Common myeloid progenitor, CD34-positive (primary cell): ENCODE measurements at regions not wholly inside any gene's neighbourhood (a gene's known extent, or its start where the extent isn't known, plus 50 kb on each side); places are given as distances from the start of the nearest gene placed in this dataset.

Experiments
- CTCF ChIA-PET: fragments of 350-600 bp; sonication (Branson Sonifier 250); formaldehyde crosslinking; loops from one replicate; lab custom pipeline; 2021; ENCODE audit warnings: antibody characterized with exemption; lab: Charles Lee
- POLR2A ChIA-PET: fragments of 350-600 bp; sonication (Branson Sonifier 250); formaldehyde crosslinking; loops from one replicate; lab custom pipeline; 2021; ENCODE audit warnings: antibody characterized with exemption; lab: Charles Lee
- DNase-seq, 3 donors: peaks; one replicate each; pipeline versions ENCODE4 v3.0.0 to v3.0.0-alpha.2; 2013
- H3K27ac ChIP-seq, 2 experiments: 1 replicate in 1 of 2; 2 replicates in 1 of 2; pipeline ENCODE4 v1.7.0; 2013; ENCODE audit warnings: inconsistent platforms in 2 of 2, low read length in 2 of 2, mild to moderate bottlenecking in 2 of 2, low read depth in 1 of 2, moderate library complexity in 1 of 2; ENCODE audit not compliant: severe bottlenecking in 2 of 2, insufficient read depth in 1 of 2, poor library complexity in 1 of 2
- H3K27me3 ChIP-seq, 5 experiments: replicated peaks in 2 of 5; 1 replicate in 3 of 5; 2 replicates in 2 of 5; pipeline versions ENCODE4 v1.6.1 to v1.7.0; 2013; ENCODE audit warnings: low read length in 4 of 5, mild to moderate bottlenecking in 2 of 5, moderate library complexity in 2 of 5, inconsistent platforms in 1 of 5; ENCODE audit not compliant: insufficient read depth in 5 of 5, control insufficient read depth in 4 of 5
- H3K36me3 ChIP-seq, 4 experiments: 1 replicate in 2 of 4; 2 replicates in 2 of 4; pipeline versions ENCODE4 v1.6.1 to v1.7.0; 2013; ENCODE audit warnings: low read length in 3 of 4, control low read depth in 1 of 4, mild to moderate bottlenecking in 1 of 4; ENCODE audit not compliant: control insufficient read depth in 4 of 4, insufficient read depth in 4 of 4
- H3K4me1 ChIP-seq, 4 experiments: 1 replicate in 3 of 4; 2 replicates in 1 of 4; pipeline versions ENCODE4 v1.6.1 to v1.7.1; 2013; ENCODE audit warnings: low read length in 3 of 4, mild to moderate bottlenecking in 3 of 4, control low read depth in 1 of 4, inconsistent platforms in 1 of 4, moderate library complexity in 1 of 4; ENCODE audit not compliant: control insufficient read depth in 4 of 4, insufficient read depth in 4 of 4; ENCODE audit errors: control extremely low read depth in 1 of 4
- H3K4me3 ChIP-seq, 7 experiments: 1 replicate in 4 of 7; 2 replicates in 3 of 7; pipeline versions ENCODE4 v1.5.1 to v1.7.0; 2013; ENCODE audit warnings: mild to moderate bottlenecking in 7 of 7, low read length in 6 of 7, moderate library complexity in 6 of 7, inconsistent platforms in 2 of 7, low read depth in 2 of 7, control low read depth in 1 of 7; ENCODE audit not compliant: insufficient read depth in 4 of 7, control insufficient read depth in 1 of 7; ENCODE audit errors: extremely low read depth in 1 of 7
- H3K9me3 ChIP-seq, 5 experiments: 1 replicate in 4 of 5; 2 replicates in 1 of 5; pipeline versions ENCODE4 v1.6.1 to v1.7.1; 2013; ENCODE audit warnings: low read length in 4 of 5, mild to moderate bottlenecking in 2 of 5, inconsistent platforms in 1 of 5, low read depth in 1 of 5, moderate library complexity in 1 of 5; ENCODE audit not compliant: control insufficient read depth in 4 of 5, insufficient read depth in 2 of 5; ENCODE audit errors: control extremely low read depth in 1 of 5
- WGBS: methylation state at CpG from one replicate; pipeline ENCODE4 v1.1.5; 2013; ENCODE audit not compliant: insufficient coverage; 5-methylcytosine and 5-hydroxymethylcytosine counted together

GRCh38 chr3:117114517-117115265 lies 405.1 kb downstream of the TUSC7 start:
- H3K4me1 ChIP-seq, result no peaks in the 10 kb centered on the region
- WGBS, result 95% methylated on average over 4 of the region's 5 CpGs
- no peak overlapping the region for H3K4me3 ChIP-seq
- H3K9me3 ChIP-seq, result no peaks in the 10 kb centered on the region
- H3K27me3 ChIP-seq, result peaks cover 0 to 2% (median 0%) of the 10 kb centered on the region in 5 experiments
- CTCF ChIA-PET, result no interaction called here
- DNase-seq, result no peak
- H3K27ac ChIP-seq, result no peak overlapping the region
- POLR2A ChIA-PET, result no interaction called here
- no peaks in the 10 kb centered on the region for H3K36me3 ChIP-seq

GRCh38 chr3:117117188-117117936 lies 407.8 kb downstream of the TUSC7 start:
- ChIA-PET POLR2A (no interaction called here), CTCF (no interaction called here)
- Histone ChIP-seq H3K4me1 (no peaks in the 10 kb centered on the region), H3K9me3 (no peaks in the 10 kb centered on the region), H3K4me3 (no peak overlapping the region), H3K27me3 (peaks cover 0 to 4% (median 0%) of the 10 kb centered on the region in 5 experiments), H3K36me3 (no peaks in the 10 kb centered on the region), H3K27ac (no peak overlapping the region)
- DNase-seq, result no peak
- WGBS, result no CpG with 5 or more reads among the region's 2 CpGs

- no peaks in the 10 kb centered on the region for H3K4me1 ChIP-seq
- ChIA-PET POLR2A (no interaction called here), CTCF (no interaction called here)
- no peak for DNase-seq
- no peaks in the 10 kb centered on the region for H3K9me3 ChIP-seq
- WGBS, result 100% methylated on average over 1 of the region's 1 CpG
- H3K27ac ChIP-seq, result no peak overlapping the region
- peaks cover 0 to 4% (median 0%) of the 10 kb centered on the region in 5 experiments for H3K27me3 ChIP-seq
- no peak overlapping the region for H3K4me3 ChIP-seq
- H3K36me3 ChIP-seq, result no peaks in the 10 kb centered on the region
Observed at GRCh38 chr3:117118604-117119003, 409.0 kb downstream of the TUSC7 start.

GRCh38 chr3:117120014-117120413 lies 410.4 kb downstream of the TUSC7 start:
- POLR2A ChIA-PET, result no interaction called here
- CTCF ChIA-PET, result no interaction called here
- DNase-seq, result no peak
- H3K9me3 ChIP-seq, result no peaks in the 10 kb centered on the region
- WGBS, result 100% methylated on average over 1 of the region's 1 CpG
- no peaks in the 10 kb centered on the region for H3K4me1 ChIP-seq
- no peaks in the 10 kb centered on the region for H3K36me3 ChIP-seq
- H3K27me3 ChIP-seq, result peaks cover 0 to 4% (median 0%) of the 10 kb centered on the region in 5 experiments
- no peak overlapping the region for H3K4me3 ChIP-seq
- H3K27ac ChIP-seq, result no peak overlapping the region

- Histone ChIP-seq H3K27ac (no peak overlapping the region), H3K4me3 (no peak overlapping the region), H3K9me3 (no peaks in the 10 kb centered on the region), H3K27me3 (peaks cover 0 to 4% (median 0%) of the 10 kb centered on the region in 5 experiments), H3K36me3 (no peaks in the 10 kb centered on the region), H3K4me1 (no peaks in the 10 kb centered on the region)
- CTCF ChIA-PET, result no interaction called here
- no peak for DNase-seq
- POLR2A ChIA-PET, result no interaction called here
- no CpG with 5 or more reads among the region's 1 CpG for WGBS
Observed at GRCh38 chr3:117122609-117123008, 413.0 kb downstream of the TUSC7 start.

GRCh38 chr3:117126460-117126859 lies 416.9 kb downstream of the TUSC7 start:
- Histone ChIP-seq H3K27ac (no peak overlapping the region), H3K4me3 (no peak overlapping the region), H3K27me3 (no peaks in the 10 kb centered on the region), H3K9me3 (no peaks in the 10 kb centered on the region), H3K4me1 (no peaks in the 10 kb centered on the region), H3K36me3 (no peaks in the 10 kb centered on the region)
- CTCF ChIA-PET, result no interaction called here
- POLR2A ChIA-PET, result no interaction called here
- DNase-seq, result no peak
- WGBS, result 100% methylated on average over 1 of the region's 3 CpGs

GRCh38 chr3:117126946-117127546 lies 417.5 kb downstream of the TUSC7 start:
- H3K9me3 ChIP-seq, result no peaks in the 10 kb centered on the region
- no peak overlapping the region for H3K4me3 ChIP-seq
- WGBS, result no CpG with 5 or more reads among the region's 5 CpGs
- H3K27ac ChIP-seq, result no peak overlapping the region
- H3K4me1 ChIP-seq, result no peaks in the 10 kb centered on the region
- DNase-seq, result no peak
- POLR2A ChIA-PET, result no interaction called here
- CTCF ChIA-PET, result no interaction called here
- no peaks in the 10 kb centered on the region for H3K27me3 ChIP-seq
- H3K36me3 ChIP-seq, result no peaks in the 10 kb centered on the region
